CD14-positive monocyte (primary cell): ENCODE measurements at regions not wholly inside any gene's neighbourhood (a gene's known extent, or its start where the extent isn't known, plus 50 kb on each side); places are given as distances from the start of the nearest gene placed in this dataset.

Experiments
- DNase-seq, 3 donors: peaks; one replicate each; pipeline ENCODE4 v3.0.0-alpha.2; 2011 to 2022
- H2AFZ ChIP-seq: 2 replicates; pipeline ENCODE4 v1.6.0; 2012; ENCODE audit warnings: mild to moderate bottlenecking, low read depth, low read length, inconsistent platforms; ENCODE audit not compliant: insufficient read depth, poor library complexity, severe bottlenecking
- H3K27ac ChIP-seq, 2 donors: 1 replicate in 1 of 2; 2 replicates in 1 of 2; pipeline ENCODE4 v1.5.1; 2012 to 2013; ENCODE audit warnings: low read length in 2 of 2, control low read depth in 1 of 2, inconsistent platforms in 1 of 2, low read depth in 1 of 2, mild to moderate bottlenecking in 1 of 2
- H3K27me3 ChIP-seq, 2 donors: one replicate each; pipeline versions ENCODE4 v1.6.0 to v1.6.1; 2011 to 2013; ENCODE audit warnings: low read length in 2 of 2; ENCODE audit not compliant: control insufficient read depth in 2 of 2, insufficient read depth in 2 of 2
- H3K36me3 ChIP-seq, 2 donors: replicated peaks in 1 of 2; 1 replicate in 1 of 2; 2 replicates in 1 of 2; pipeline versions ENCODE4 v1.5.1 to v1.6.1; 2012 to 2013; ENCODE audit warnings: low read length in 2 of 2, control low read depth in 1 of 2, inconsistent platforms in 1 of 2, mild to moderate bottlenecking in 1 of 2; ENCODE audit not compliant: insufficient read depth in 2 of 2, control insufficient read depth in 1 of 2
- H3K4me1 ChIP-seq, 2 donors: 1 replicate in 1 of 2; 2 replicates in 1 of 2; pipeline versions ENCODE4 v1.5.1 to v1.6.1; 2012 to 2013; ENCODE audit warnings: low read length in 2 of 2, control low read depth in 1 of 2, inconsistent platforms in 1 of 2, mild to moderate bottlenecking in 1 of 2, moderate library complexity in 1 of 2; ENCODE audit not compliant: insufficient read depth in 2 of 2, control insufficient read depth in 1 of 2
- H3K4me2 ChIP-seq: replicated peaks from 2 replicates; pipeline ENCODE3; 2012; ENCODE audit warnings: low read length, moderate library complexity, mild to moderate bottlenecking; ENCODE audit not compliant: poor library complexity, severe bottlenecking; ENCODE audit errors: extremely low read depth
- H3K4me3 ChIP-seq, 3 experiments: fragments of 200-600 bp in 1 of 3; sonication (generic) in 1 of 3; replicated peaks in 1 of 3; 1 replicate in 2 of 3; 2 replicates in 1 of 3; pipeline ENCODE4 v1.5.1; 2011 to 2013; ENCODE audit warnings: low read length in 3 of 3, mild to moderate bottlenecking in 3 of 3, control low read depth in 2 of 3, low read depth in 2 of 3, inconsistent platforms in 1 of 3, moderate library complexity in 1 of 3
- H3K79me2 ChIP-seq: 2 replicates; pipeline ENCODE4 v1.6.0; 2012; ENCODE audit warnings: mild to moderate bottlenecking, control low read depth, inconsistent platforms, low read length, moderate library complexity; ENCODE audit not compliant: insufficient read depth
- H3K9ac ChIP-seq: 2 replicates; pipeline ENCODE4 v1.6.0; 2017; ENCODE audit warnings: low read length, mild to moderate bottlenecking; ENCODE audit not compliant: insufficient read depth, poor library complexity, severe bottlenecking
- H3K9me3 ChIP-seq, 2 donors: replicated peaks in 1 of 2; 1 replicate in 1 of 2; 2 replicates in 1 of 2; pipeline versions ENCODE4 v1.5.1 to v1.6.1; 2012 to 2013; ENCODE audit warnings: low read length in 2 of 2, control low read depth in 1 of 2; ENCODE audit not compliant: control insufficient read depth in 1 of 2, insufficient read depth in 1 of 2
- H4K20me1 ChIP-seq: 2 replicates; pipeline ENCODE4 v1.6.0; 2012; ENCODE audit warnings: mild to moderate bottlenecking, low read length, control low read depth, moderate library complexity; ENCODE audit not compliant: insufficient read depth
- H3K27ac Mint-ChIP-seq, 7 donors: one replicate each; pipeline ENCODE4 v1.8.0; 2020; ENCODE audit warnings: mild to moderate bottlenecking in 7 of 7, mixed read lengths in 7 of 7, moderate library complexity in 6 of 7, inconsistent platforms in 2 of 7
- H3K27me3 Mint-ChIP-seq, 3 donors: one replicate each; pipeline ENCODE4 v1.8.0; 2021 to 2022; ENCODE audit warnings: low read depth in 3 of 3, mild to moderate bottlenecking in 3 of 3, mixed read lengths in 3 of 3, moderate library complexity in 3 of 3, inconsistent platforms in 1 of 3
- H3K36me3 Mint-ChIP-seq, 2 donors: one replicate each; pipeline ENCODE4 v1.8.0; 2020; ENCODE audit warnings: mixed read lengths in 2 of 2, inconsistent platforms in 1 of 2, mild to moderate bottlenecking in 1 of 2
- H3K4me1 Mint-ChIP-seq: one replicate; pipeline ENCODE4 v1.8.0; 2020; ENCODE audit warnings: mild to moderate bottlenecking, mixed read lengths
- H3K4me3 Mint-ChIP-seq, 2 donors: one replicate each; pipeline ENCODE4 v1.8.0; 2020; ENCODE audit warnings: mild to moderate bottlenecking in 2 of 2, mixed read lengths in 2 of 2, moderate library complexity in 1 of 2
- H3K9me3 Mint-ChIP-seq, 7 donors: one replicate each; pipeline ENCODE4 v1.8.0; 2020 to 2022; ENCODE audit warnings: mixed read lengths in 7 of 7, mild to moderate bottlenecking in 6 of 7, moderate library complexity in 6 of 7, inconsistent platforms in 2 of 7
- WGBS: methylation state at CpG from one replicate; pipeline ENCODE4 v1.1.5; 2013; ENCODE audit warnings: missing lambda C conversion rate; ENCODE audit not compliant: insufficient coverage; 5-methylcytosine and 5-hydroxymethylcytosine counted together
- intact Hi-C, 2 donors: fragments of 100-400 bp; cut with micrococcal nuclease; formaldehyde crosslinking; loops; one replicate each; pipeline versions ENCODE4 v1.15.0 to v1.15.1; 2023
- TF ChIP-seq, protein P1 (sequence below): fragments of 200-600 bp; IDR thresholded peaks from one replicate; pipeline ENCODE4 v1.8.0; 2022; ENCODE audit warnings: antibody characterized with exemption, mild to moderate bottlenecking

- H2AFZ ChIP-seq: no peak overlapping the region
- H3K27me3 ChIP-seq: no peaks in the 10 kb centered on the region
- intact Hi-C loops: no loop called here
- no peak for DNase-seq
- Mint-ChIP-seq H3K4me3 (no peak overlapping the region), H3K27ac (no peak overlapping the region), H3K36me3 (no peaks in the 10 kb centered on the region), H3K27me3 (no peaks in the 10 kb centered on the region), H3K9me3 (peaks cover 0 to 3% (median 0%) of the 10 kb centered on the region in 7 donors), H3K4me1 (no peaks in the 10 kb centered on the region)
- TF ChIP-seq, protein P1, sequence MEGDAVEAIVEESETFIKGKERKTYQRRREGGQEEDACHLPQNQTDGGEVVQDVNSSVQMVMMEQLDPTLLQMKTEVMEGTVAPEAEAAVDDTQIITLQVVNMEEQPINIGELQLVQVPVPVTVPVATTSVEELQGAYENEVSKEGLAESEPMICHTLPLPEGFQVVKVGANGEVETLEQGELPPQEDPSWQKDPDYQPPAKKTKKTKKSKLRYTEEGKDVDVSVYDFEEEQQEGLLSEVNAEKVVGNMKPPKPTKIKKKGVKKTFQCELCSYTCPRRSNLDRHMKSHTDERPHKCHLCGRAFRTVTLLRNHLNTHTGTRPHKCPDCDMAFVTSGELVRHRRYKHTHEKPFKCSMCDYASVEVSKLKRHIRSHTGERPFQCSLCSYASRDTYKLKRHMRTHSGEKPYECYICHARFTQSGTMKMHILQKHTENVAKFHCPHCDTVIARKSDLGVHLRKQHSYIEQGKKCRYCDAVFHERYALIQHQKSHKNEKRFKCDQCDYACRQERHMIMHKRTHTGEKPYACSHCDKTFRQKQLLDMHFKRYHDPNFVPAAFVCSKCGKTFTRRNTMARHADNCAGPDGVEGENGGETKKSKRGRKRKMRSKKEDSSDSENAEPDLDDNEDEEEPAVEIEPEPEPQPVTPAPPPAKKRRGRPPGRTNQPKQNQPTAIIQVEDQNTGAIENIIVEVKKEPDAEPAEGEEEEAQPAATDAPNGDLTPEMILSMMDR: no peak
- H4K20me1 ChIP-seq: no peaks in the 10 kb centered on the region
- no CpG with 5 or more reads among the region's 3 CpGs for WGBS
- no peaks in the 10 kb centered on the region for H3K79me2 ChIP-seq
- no peaks in the 10 kb centered on the region for H3K9me3 ChIP-seq
- H3K4me3 ChIP-seq: no peak overlapping the region
- no peak overlapping the region for H3K27ac ChIP-seq
- no peaks in the 10 kb centered on the region for H3K36me3 ChIP-seq
- no peak overlapping the region for H3K4me2 ChIP-seq
- no peaks in the 10 kb centered on the region for H3K4me1 ChIP-seq
- H3K9ac ChIP-seq: no peak overlapping the region
These were observed 335.1 kb upstream of the SEMA3A start for GRCh38 chr7:84529480-84530205.

GRCh38 chr7:84528756-84529479 lies 334.3 kb upstream of the SEMA3A start:
- no peak overlapping the region for H3K4me2 ChIP-seq
- no peaks in the 10 kb centered on the region for H3K36me3 Mint-ChIP-seq
- no peak overlapping the region for H3K4me3 ChIP-seq
- no peaks in the 10 kb centered on the region for H3K27me3 ChIP-seq
- TF ChIP-seq, protein P1: no peak
- no peaks in the 10 kb centered on the region for H3K36me3 ChIP-seq
- no peak for DNase-seq
- H3K9me3 Mint-ChIP-seq: peaks cover 0 to 3% (median 0%) of the 10 kb centered on the region in 7 donors
- no peak overlapping the region for H3K27ac Mint-ChIP-seq
- no peak overlapping the region for H3K27ac ChIP-seq
- no peak overlapping the region for H3K9ac ChIP-seq
- no peaks in the 10 kb centered on the region for H3K4me1 Mint-ChIP-seq
- no peaks in the 10 kb centered on the region for H3K4me1 ChIP-seq
- no peak overlapping the region for H2AFZ ChIP-seq
- no peaks in the 10 kb centered on the region for H3K27me3 Mint-ChIP-seq
- H4K20me1 ChIP-seq: no peaks in the 10 kb centered on the region
- intact Hi-C loops: no loop called here
- H3K79me2 ChIP-seq: no peaks in the 10 kb centered on the region
- H3K4me3 Mint-ChIP-seq: no peak overlapping the region
- H3K9me3 ChIP-seq: no peaks in the 10 kb centered on the region
